ENCODE measurements at regions not wholly inside any gene's neighbourhood (a gene's known extent, or its start where the extent isn't known, plus 50 kb on each side); places are given as distances from the start of the nearest gene placed in this dataset.

DNA sequence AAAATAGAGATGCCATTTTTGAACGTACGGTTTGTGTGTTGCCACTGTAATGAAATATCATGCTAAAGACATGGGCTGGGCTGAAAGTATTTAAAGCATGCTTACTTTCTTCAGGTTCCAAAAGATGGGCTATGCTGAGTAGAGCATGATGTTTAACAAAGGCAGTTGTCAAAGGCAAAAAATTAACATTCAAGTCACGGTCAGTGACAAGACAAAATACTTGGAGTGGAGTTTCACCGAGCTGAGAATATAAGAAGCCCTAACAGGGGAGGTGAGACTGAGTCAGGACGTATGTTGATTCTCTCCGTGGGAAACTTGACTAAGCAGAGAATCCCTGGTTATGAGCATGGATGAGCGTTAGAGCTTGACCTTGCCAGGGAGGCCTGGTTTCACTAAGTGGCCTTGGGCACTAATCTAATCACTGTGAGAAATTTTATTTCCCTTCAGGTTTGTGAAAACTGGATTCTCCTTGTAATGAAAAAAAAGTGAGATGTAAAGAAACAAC lies 218.2 kb upstream of the ADAMTS9 start:
- FAIRE-seq (no peak), DNase-seq (ENCODE audit: insufficient read length, low spot score) (no peak)
- TF ChIP-seq, protein P1, sequence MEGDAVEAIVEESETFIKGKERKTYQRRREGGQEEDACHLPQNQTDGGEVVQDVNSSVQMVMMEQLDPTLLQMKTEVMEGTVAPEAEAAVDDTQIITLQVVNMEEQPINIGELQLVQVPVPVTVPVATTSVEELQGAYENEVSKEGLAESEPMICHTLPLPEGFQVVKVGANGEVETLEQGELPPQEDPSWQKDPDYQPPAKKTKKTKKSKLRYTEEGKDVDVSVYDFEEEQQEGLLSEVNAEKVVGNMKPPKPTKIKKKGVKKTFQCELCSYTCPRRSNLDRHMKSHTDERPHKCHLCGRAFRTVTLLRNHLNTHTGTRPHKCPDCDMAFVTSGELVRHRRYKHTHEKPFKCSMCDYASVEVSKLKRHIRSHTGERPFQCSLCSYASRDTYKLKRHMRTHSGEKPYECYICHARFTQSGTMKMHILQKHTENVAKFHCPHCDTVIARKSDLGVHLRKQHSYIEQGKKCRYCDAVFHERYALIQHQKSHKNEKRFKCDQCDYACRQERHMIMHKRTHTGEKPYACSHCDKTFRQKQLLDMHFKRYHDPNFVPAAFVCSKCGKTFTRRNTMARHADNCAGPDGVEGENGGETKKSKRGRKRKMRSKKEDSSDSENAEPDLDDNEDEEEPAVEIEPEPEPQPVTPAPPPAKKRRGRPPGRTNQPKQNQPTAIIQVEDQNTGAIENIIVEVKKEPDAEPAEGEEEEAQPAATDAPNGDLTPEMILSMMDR (IDR thresholded peaks at IDR 0.05; ENCODE audit: insufficient read depth, missing control alignments) = no peak

GRCh38 chr3:64903006-64903405 lies 215.2 kb upstream of the ADAMTS9 start:
- no peak for FAIRE-seq
- TF ChIP-seq, protein P1 (IDR thresholded peaks at IDR 0.05; ENCODE audit: insufficient read depth, missing control alignments) = no peak
- DNase-seq (ENCODE audit: insufficient read length, low spot score) = no peak

DNA sequence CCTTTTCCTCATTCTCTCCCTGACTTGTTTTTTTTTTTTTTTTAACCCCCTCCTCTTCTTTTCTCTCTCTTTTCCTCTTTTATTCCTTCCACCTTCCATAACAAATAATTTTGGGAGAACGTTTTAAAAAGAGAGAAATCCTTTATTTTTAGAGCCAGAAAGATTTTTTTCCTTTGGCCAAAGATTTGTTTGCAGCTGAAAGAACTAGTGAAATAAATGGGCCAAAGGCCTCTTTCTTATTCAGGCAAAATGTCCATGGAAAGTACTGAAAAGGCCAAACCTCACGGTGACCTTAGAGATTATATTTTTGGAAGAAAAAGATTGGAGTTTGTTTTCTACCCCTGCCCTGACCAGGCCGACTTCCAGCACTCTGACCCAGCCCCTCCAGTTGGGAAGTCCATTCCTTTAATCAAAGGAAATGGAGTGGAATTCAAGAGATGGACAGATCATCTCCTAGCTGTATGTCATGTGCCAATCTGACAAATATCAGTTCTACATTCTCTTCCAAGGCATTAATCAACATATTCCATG lies 214.3 kb upstream of the ADAMTS9 start:
- TF ChIP-seq, protein P1 (IDR thresholded peaks at IDR 0.05; ENCODE audit: insufficient read depth, missing control alignments) = no peak
- FAIRE-seq (no peak), DNase-seq (ENCODE audit: insufficient read length, low spot score) (no peak)

GRCh38 chr3:64901522-64901885 lies 213.7 kb upstream of the ADAMTS9 start:
- TF ChIP-seq, protein P1 (IDR thresholded peaks at IDR 0.05; ENCODE audit: insufficient read depth, missing control alignments) = no peak
- no peak for FAIRE-seq
- DNase-seq (ENCODE audit: insufficient read length, low spot score) = no peak

DNA sequence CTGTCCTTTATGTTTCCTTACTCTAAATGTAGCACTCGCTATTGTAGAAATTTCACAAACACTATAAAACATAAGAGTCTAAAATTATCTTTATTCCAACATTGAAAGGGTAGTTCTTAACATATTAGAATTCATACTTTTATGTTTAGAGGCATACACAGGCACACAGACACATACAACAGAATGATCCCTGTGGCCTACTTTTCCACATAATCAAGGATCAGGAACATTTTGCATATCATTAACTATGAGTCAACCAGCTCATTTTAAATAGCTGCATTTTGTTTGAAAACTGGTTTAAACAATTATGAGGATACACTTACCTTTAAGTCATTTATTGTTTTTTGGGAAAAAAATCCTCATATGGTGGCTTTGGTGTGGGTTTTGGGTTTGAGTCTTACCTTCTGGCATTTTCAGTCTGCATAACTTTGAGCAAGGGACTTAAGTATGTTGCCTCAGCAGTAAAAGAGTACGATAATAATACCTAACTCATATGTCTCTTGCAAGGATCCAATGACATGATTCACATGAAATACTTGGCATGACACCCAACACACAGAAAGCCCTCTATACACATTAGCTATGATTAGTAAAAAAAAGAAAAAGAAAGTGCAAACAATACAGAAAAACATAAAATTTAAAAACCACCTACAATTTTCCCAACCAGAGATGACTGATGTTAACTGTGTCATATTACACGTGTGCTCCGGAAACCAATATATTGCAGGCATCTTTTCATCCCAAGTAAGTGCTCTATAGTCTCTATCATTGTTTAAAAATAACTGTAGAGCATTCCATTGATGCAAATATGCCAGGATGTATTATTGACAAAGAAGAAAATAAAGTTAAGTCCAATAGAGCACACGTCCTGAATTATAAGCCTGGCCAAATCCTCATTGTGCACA lies 213.1 kb upstream of the ADAMTS9 start:
- TF ChIP-seq, protein P1 (IDR thresholded peaks at IDR 0.05; ENCODE audit: insufficient read depth, missing control alignments) = no peak
- DNase-seq (ENCODE audit: insufficient read length, low spot score) (no peak), FAIRE-seq (no peak)

GRCh38 chr3:64900156-64900555 lies 212.4 kb upstream of the ADAMTS9 start:
- FAIRE-seq (no peak), DNase-seq (ENCODE audit: insufficient read length, low spot score) (no peak)
- TF ChIP-seq, protein P1 (IDR thresholded peaks at IDR 0.05; ENCODE audit: insufficient read depth, missing control alignments) = no peak

DNA sequence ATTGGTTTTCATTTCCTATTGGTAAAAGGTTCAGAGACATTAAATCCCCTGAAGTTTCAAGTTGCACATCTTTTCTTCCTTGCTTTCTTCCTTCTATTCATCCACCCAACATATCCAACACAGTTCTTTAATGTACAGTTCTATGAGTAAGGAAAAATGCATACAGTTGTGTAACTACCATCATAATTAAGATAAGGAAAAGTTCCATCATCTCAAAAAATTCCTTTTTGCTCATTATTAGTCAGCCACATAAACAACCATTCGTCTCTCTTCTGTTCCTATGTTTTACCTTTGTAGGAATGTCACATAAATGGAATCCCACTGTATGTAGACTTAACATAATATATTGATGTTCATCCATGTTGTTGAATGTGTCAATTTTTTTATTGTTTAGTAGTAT lies 211.1 kb upstream of the ADAMTS9 start:
- TF ChIP-seq, protein P1 (IDR thresholded peaks at IDR 0.05; ENCODE audit: insufficient read depth, missing control alignments) = no peak
- DNase-seq (ENCODE audit: insufficient read length, low spot score) (no peak), FAIRE-seq (no peak)

All from D721Med (cell line).